ENCODE measurements at regions not wholly inside any gene's neighbourhood (a gene's known extent, or its start where the extent isn't known, plus 50 kb on each side); places are given as distances from the start of the nearest gene placed in this dataset.

- no peak for TF ChIP-seq MTF2 (CRISPR knock-in tag; IDR thresholded peaks at IDR 0.05; ENCODE audit: borderline replicate concordance)
Observed at GRCh38 chr5:164593982-164594381, 1088.6 kb downstream of the MAT2B start (continued).

GRCh38 chr5:164597293-164597900, 1092.0 kb downstream of the MAT2B start:
- in situ Hi-C loops (cut with HindIII; ENCODE audit: extremely low pct_ligation_motif_present, low pct_unique_long_range_greater_than_20kb): no loop called here
- DNase-seq (ENCODE audit: low spot score): peak; percentile 2
- WGBS (ENCODE audit: low lambda C conversion rate): under 1% methylated on average over 5 of the region's 5 CpGs

More at GRCh38 chr5:164597293-164597900, 1092.0 kb downstream of the MAT2B start:
- no peaks in the 10 kb centered on the region for H3K4me1 ChIP-seq (ENCODE audit: insufficient read depth, low read length)
- no peaks in the 10 kb centered on the region for H3K36me3 ChIP-seq (replicated peaks in 1 of 2; ENCODE audit: control insufficient read depth in 1 of 2, insufficient read depth in 2 of 2, low read length in 2 of 2)
- TF ChIP-seq SMAD1 (CRISPR knock-in tag; IDR thresholded peaks at IDR 0.05; ENCODE audit: borderline replicate concordance, low read depth): no peak
- TF ChIP-seq JUNB (CRISPR knock-in tag; IDR thresholded peaks at IDR 0.05; ENCODE audit: borderline replicate concordance): no peak
- TF ChIP-seq, protein P1, sequence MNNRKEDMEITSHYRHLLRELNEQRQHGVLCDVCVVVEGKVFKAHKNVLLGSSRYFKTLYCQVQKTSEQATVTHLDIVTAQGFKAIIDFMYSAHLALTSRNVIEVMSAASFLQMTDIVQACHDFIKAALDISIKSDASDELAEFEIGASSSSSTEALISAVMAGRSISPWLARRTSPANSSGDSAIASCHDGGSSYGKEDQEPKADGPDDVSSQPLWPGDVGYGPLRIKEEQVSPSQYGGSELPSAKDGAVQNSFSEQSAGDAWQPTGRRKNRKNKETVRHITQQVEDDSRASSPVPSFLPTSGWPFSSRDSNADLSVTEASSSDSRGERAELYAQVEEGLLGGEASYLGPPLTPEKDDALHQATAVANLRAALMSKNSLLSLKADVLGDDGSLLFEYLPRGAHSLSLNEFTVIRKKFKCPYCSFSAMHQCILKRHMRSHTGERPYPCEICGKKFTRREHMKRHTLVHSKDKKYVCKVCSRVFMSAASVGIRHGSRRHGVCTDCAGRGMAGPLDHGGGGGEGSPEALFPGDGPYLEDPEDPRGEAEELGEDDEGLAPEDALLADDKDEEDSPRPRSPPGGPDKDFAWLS (CRISPR knock-in tag; IDR thresholded peaks at IDR 0.05; ENCODE audit: borderline replicate concordance): no peak
- TF ChIP-seq MAZ (IDR thresholded peaks at IDR 0.05; ENCODE audit: borderline replicate concordance, low read depth, low read length): no peak
- no peak for TF ChIP-seq MAZ (CRISPR knock-in tag; IDR thresholded peaks at IDR 0.05; ENCODE audit: low read depth)
- no peak for TF ChIP-seq AGO1 (IDR thresholded peaks at IDR 0.05; ENCODE audit: low read depth, low read length, poor library complexity, severe bottlenecking)
- no peak for TF ChIP-seq MYPOP (CRISPR knock-in tag; IDR thresholded peaks at IDR 0.05)
- no peak for TF ChIP-seq NFRKB (IDR thresholded peaks at IDR 0.05)
- no peak for TF ChIP-seq ZNF468 (CRISPR knock-in tag; IDR thresholded peaks at IDR 0.05)
- TF ChIP-seq, protein P2, sequence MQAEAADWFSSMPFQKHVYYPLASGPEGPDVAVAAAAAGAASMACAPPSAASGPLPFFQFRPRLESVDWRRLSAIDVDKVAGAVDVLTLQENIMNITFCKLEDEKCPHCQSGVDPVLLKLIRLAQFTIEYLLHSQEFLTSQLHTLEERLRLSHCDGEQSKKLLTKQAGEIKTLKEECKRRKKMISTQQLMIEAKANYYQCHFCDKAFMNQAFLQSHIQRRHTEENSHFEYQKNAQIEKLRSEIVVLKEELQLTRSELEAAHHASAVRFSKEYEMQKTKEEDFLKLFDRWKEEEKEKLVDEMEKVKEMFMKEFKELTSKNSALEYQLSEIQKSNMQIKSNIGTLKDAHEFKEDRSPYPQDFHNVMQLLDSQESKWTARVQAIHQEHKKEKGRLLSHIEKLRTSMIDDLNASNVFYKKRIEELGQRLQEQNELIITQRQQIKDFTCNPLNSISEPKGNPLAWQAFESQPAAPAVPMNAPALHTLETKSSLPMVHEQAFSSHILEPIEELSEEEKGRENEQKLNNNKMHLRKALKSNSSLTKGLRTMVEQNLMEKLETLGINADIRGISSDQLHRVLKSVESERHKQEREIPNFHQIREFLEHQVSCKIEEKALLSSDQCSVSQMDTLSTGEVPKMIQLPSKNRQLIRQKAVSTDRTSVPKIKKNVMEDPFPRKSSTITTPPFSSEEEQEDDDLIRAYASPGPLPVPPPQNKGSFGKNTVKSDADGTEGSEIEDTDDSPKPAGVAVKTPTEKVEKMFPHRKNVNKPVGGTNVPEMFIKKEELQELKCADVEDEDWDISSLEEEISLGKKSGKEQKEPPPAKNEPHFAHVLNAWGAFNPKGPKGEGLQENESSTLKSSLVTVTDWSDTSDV (CRISPR knock-in tag; IDR thresholded peaks at IDR 0.05): no peak
- TF ChIP-seq ISL2 (CRISPR knock-in tag; IDR thresholded peaks at IDR 0.05): no peak
- TF ChIP-seq ETV5 (CRISPR knock-in tag; IDR thresholded peaks at IDR 0.05; ENCODE audit: borderline replicate concordance): no peak
- TF ChIP-seq RFX5 (IDR thresholded peaks at IDR 0.05; ENCODE audit: low read depth, low read length): no peak
- TF ChIP-seq KLF12 (CRISPR knock-in tag; IDR thresholded peaks at IDR 0.05; ENCODE audit: borderline replicate concordance): no peak
- TF ChIP-seq, protein P3, sequence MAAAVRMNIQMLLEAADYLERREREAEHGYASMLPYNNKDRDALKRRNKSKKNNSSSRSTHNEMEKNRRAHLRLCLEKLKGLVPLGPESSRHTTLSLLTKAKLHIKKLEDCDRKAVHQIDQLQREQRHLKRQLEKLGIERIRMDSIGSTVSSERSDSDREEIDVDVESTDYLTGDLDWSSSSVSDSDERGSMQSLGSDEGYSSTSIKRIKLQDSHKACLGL (CRISPR knock-in tag; IDR thresholded peaks at IDR 0.05): no peak
- TF ChIP-seq ZMYM3 (CRISPR knock-in tag; IDR thresholded peaks at IDR 0.05): no peak
- no peak for TF ChIP-seq ZIK1 (CRISPR knock-in tag; IDR thresholded peaks at IDR 0.05; ENCODE audit: borderline replicate concordance, low read depth)
- no peak overlapping the region for H3K4me3 ChIP-seq (replicated peaks in 1 of 3; ENCODE audit: insufficient read depth in 1 of 3, low read depth in 2 of 3, low read length in 3 of 3)
- peaks cover 23% of the 10 kb centered on the region for H3K9me3 ChIP-seq (ENCODE audit: low read length)
- intact Hi-C loops (cut with micrococcal nuclease; ENCODE audit: unreplicated experiment): no loop called here
- CTCF ChIA-PET (ENCODE audit: low intra/inter-chr PET ratio, low total read pairs): no interaction called here
- ATAC-seq (no peak), FAIRE-seq (no peak)
- H3K9ac ChIP-seq (ENCODE audit: insufficient read depth, low read depth, low read length): no peak overlapping the region
- no peak overlapping the region for H2AFZ ChIP-seq (ENCODE audit: low read length)
- H3K27ac ChIP-seq (ENCODE audit: extremely low read length, insufficient read depth, low read length): no peak overlapping the region
- no peaks in the 10 kb centered on the region for H4K20me1 ChIP-seq (ENCODE audit: insufficient read depth, low read length)
- no peaks in the 10 kb centered on the region for H3K79me2 ChIP-seq (ENCODE audit: insufficient read depth, low read length)
- H3K27me3 ChIP-seq (ENCODE audit: control insufficient read depth in 1 of 2, insufficient read depth in 2 of 2, low read length in 2 of 2): no peaks in the 10 kb centered on the region
- POLR2A ChIA-PET: no interaction called here
- no peak overlapping the region for H3K4me2 ChIP-seq (ENCODE audit: low read depth, low read length)
- BruUV-seq (replicated peaks): no TSS peak
